Endothelial cell (in vitro differentiated cells): ENCODE measurements at regions not wholly inside any gene's neighbourhood (a gene's known extent, or its start where the extent isn't known, plus 50 kb on each side); places are given as distances from the start of the nearest gene placed in this dataset.

Source experiments
- DNase-seq: peaks from one replicate; pipeline ENCODE4 v3.0.0; 2021; ENCODE audit warnings: low spot score
- H3K27ac Mint-ChIP-seq: one replicate; pipeline ENCODE4 v1.8.0; 2021; ENCODE audit warnings: mixed read lengths, inconsistent platforms; ENCODE audit not compliant: unreplicated experiment
- H3K27me3 Mint-ChIP-seq: one replicate; pipeline ENCODE4 v1.8.0; 2021; ENCODE audit warnings: mild to moderate bottlenecking, moderate library complexity, mixed read lengths, inconsistent platforms; ENCODE audit not compliant: unreplicated experiment
- H3K36me3 Mint-ChIP-seq: one replicate; pipeline ENCODE4 v1.8.0; 2021; ENCODE audit warnings: mild to moderate bottlenecking, low read depth, mixed read lengths, inconsistent platforms; ENCODE audit not compliant: unreplicated experiment
- H3K4me1 Mint-ChIP-seq: one replicate; pipeline ENCODE4 v1.8.0; 2021; ENCODE audit warnings: mild to moderate bottlenecking, mixed read lengths, inconsistent platforms; ENCODE audit not compliant: unreplicated experiment
- H3K4me3 Mint-ChIP-seq: one replicate; pipeline ENCODE4 v1.8.0; 2021; ENCODE audit warnings: mild to moderate bottlenecking, mixed read lengths, inconsistent platforms; ENCODE audit not compliant: unreplicated experiment
- H3K9me3 Mint-ChIP-seq: one replicate; pipeline ENCODE4 v1.8.0; 2021; ENCODE audit warnings: mixed read lengths, inconsistent platforms; ENCODE audit not compliant: unreplicated experiment
- TF ChIP-seq, protein P1 (sequence below): fragments of 200-600 bp; sonication (generic); IDR thresholded peaks from one replicate; pipeline ENCODE4 v1.5.0; 2021; ENCODE audit warnings: antibody characterized with exemption; ENCODE audit not compliant: unreplicated experiment

DNA sequence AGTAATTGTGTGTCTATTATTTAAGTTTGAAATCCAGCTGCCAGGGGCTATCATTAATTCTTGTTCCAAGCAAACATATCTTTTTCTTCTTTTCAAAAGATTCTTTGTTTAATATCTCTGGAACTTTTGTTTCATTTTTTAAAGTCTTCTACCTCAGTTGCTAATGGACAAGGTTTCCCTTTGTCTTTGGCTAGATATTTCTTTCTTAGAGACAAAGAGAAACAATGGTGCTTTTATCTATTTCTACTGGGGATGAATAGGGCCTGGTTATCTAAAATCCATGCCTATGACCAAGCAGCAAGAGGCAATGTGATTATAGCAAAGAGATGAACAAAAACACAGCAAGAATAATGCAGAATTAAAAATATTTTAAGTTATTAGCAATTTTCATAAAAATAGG lies 661.3 kb upstream of the KLF12 start:
- Mint-ChIP-seq H3K27me3 (no peaks in the 10 kb centered on the region), H3K4me3 (no peak overlapping the region), H3K9me3 (no peaks in the 10 kb centered on the region), H3K4me1 (no peaks in the 10 kb centered on the region), H3K27ac (no peak overlapping the region), H3K36me3 (no peaks in the 10 kb centered on the region)
- no peak for DNase-seq
- TF ChIP-seq, protein P1, sequence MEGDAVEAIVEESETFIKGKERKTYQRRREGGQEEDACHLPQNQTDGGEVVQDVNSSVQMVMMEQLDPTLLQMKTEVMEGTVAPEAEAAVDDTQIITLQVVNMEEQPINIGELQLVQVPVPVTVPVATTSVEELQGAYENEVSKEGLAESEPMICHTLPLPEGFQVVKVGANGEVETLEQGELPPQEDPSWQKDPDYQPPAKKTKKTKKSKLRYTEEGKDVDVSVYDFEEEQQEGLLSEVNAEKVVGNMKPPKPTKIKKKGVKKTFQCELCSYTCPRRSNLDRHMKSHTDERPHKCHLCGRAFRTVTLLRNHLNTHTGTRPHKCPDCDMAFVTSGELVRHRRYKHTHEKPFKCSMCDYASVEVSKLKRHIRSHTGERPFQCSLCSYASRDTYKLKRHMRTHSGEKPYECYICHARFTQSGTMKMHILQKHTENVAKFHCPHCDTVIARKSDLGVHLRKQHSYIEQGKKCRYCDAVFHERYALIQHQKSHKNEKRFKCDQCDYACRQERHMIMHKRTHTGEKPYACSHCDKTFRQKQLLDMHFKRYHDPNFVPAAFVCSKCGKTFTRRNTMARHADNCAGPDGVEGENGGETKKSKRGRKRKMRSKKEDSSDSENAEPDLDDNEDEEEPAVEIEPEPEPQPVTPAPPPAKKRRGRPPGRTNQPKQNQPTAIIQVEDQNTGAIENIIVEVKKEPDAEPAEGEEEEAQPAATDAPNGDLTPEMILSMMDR = no peak

DNA sequence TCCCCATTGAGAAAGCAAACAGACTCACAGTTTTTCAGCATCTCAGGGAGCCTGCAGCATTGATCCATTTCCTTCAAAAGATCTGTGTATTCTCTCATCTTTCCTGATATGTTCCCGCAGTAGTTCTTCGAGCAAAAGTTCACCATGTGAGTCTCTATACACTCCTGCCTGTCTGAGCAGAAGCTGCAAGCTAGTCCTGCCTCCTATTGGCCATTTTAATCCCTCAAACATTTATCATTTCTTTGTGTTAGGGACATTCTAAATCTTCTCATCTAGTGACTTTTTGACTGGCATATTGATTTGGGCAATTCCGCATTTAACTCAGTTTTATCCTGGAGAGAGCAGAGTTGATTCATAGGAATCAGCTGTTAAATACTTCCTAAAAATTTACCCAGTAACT lies 660.4 kb upstream of the KLF12 start:
- TF ChIP-seq, protein P1 = no peak
- Mint-ChIP-seq H3K9me3 (no peaks in the 10 kb centered on the region), H3K36me3 (no peaks in the 10 kb centered on the region), H3K4me1 (no peaks in the 10 kb centered on the region), H3K27ac (no peak overlapping the region), H3K4me3 (no peak overlapping the region), H3K27me3 (no peaks in the 10 kb centered on the region)
- DNase-seq = no peak

DNA sequence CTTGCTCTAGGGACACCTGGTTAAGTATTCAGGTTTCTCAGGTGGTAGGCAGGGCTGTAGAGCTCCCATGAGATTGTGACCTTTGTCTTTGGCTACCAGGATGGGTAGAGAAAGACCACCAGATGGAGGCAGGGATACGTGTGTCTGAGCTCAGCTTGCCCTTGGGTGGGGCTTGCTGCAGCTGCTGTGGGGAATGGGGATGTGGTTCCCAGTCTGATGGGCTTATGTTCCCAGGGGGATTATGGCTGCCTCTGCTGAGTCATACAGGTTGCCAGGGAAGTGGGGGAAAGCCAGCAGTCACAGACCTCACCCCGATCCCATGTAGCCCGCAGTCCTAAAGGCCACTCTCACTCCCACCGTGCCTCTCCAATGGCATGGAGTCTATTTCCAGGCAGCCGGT lies 659.9 kb upstream of the KLF12 start:
- Mint-ChIP-seq H3K27ac (no peak overlapping the region), H3K27me3 (no peaks in the 10 kb centered on the region), H3K36me3 (no peaks in the 10 kb centered on the region), H3K4me1 (no peaks in the 10 kb centered on the region), H3K4me3 (no peak overlapping the region), H3K9me3 (no peaks in the 10 kb centered on the region)
- DNase-seq = no peak
- TF ChIP-seq, protein P1 = no peak

DNA sequence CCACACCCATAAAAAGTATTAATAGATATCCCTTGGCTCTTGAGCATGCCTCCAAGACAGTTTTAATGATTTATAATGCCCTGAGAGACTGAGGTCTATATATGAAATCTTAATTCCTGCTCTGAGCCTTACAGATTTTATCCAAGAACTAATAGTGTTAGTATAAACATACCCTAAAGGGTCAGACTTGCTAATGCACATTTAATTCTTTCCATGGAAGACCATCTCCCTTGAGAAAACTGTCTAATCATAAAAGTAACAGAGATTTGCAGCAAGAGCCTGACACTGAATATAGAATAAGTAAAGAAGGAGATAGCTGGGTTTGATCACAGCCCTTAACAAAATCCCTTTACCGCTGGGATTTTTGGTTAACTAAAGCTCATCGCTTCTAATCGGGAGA lies 650.8 kb upstream of the KLF12 start:
- Mint-ChIP-seq H3K4me3 (no peak overlapping the region), H3K36me3 (no peaks in the 10 kb centered on the region), H3K27ac (no peak overlapping the region), H3K4me1 (no peaks in the 10 kb centered on the region), H3K27me3 (no peaks in the 10 kb centered on the region), H3K9me3 (no peaks in the 10 kb centered on the region)
- TF ChIP-seq, protein P1 = no peak
- DNase-seq = no peak

DNA sequence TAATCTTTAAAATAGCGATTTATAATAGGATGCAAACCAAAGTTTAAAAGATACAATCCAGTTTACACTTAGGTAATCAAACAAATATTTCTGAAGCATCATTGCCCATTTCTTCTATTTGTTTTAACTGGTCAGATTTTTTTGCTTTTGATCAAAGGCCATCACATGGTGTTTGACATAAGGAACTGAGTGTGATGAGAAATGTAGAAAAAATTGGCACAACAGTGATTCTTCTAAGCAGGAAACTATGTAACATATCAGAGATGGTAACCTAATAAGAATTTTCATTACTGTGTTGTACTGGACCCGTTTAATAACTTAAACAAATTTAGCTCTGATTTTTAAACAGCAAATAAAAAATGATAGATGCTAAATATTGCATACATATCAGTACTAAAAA lies 644.7 kb upstream of the KLF12 start:
- no peaks in the 10 kb centered on the region for H3K4me1 Mint-ChIP-seq
- H3K27ac Mint-ChIP-seq = no peak overlapping the region
- H3K36me3 Mint-ChIP-seq = no peaks in the 10 kb centered on the region
- H3K27me3 Mint-ChIP-seq = no peaks in the 10 kb centered on the region
- no peak overlapping the region for H3K4me3 Mint-ChIP-seq
- no peak for DNase-seq
- TF ChIP-seq, protein P1 = no peak
- no peaks in the 10 kb centered on the region for H3K9me3 Mint-ChIP-seq
